HepG2 (cell line): ENCODE measurements at regions not wholly inside any gene's neighbourhood (a gene's known extent, or its start where the extent isn't known, plus 50 kb on each side); places are given as distances from the start of the nearest gene placed in this dataset.

ENCODE experiments used
- MYC ChIP-seq: sonication (generic); formaldehyde crosslinking; IDR thresholded peaks from 2 replicates; pipeline ENCODE4 v1.9.0; 2021; ENCODE audit warnings: missing genetic modification reagents, borderline replicate concordance
- NR2F2 ChIP-seq: IDR thresholded peaks from 2 replicates; pipeline ENCODE4 v1.6.1; 2012; ENCODE audit warnings: low read depth, inconsistent platforms, borderline replicate concordance
- SALL1 ChIP-seq: sonication (generic); formaldehyde crosslinking; IDR thresholded peaks from 2 replicates; pipeline ENCODE4 v1.8.0; 2022; ENCODE audit warnings: mild to moderate bottlenecking, missing genetic modification reagents
- SAP130 ChIP-seq: IDR thresholded peaks from 2 replicates; pipeline ENCODE4 v1.6.1; 2016; ENCODE audit warnings: low read depth
- SKI ChIP-seq: fragments of 450-650 bp; IDR thresholded peaks from one replicate; pipeline ENCODE4 v1.6.1; 2018; ENCODE audit warnings: mild to moderate bottlenecking; ENCODE audit not compliant: partially characterized antibody
- ZKSCAN5 ChIP-seq: sonication (generic); formaldehyde crosslinking; IDR thresholded peaks from 2 replicates; pipeline ENCODE4 v1.5.1; 2020; ENCODE audit warnings: mild to moderate bottlenecking, missing genetic modification reagents
- ZNF264 ChIP-seq: sonication (generic); formaldehyde crosslinking; IDR thresholded peaks from 2 replicates; pipeline ENCODE4 v1.4.0; 2020; ENCODE audit warnings: missing genetic modification reagents
- ZNF296 ChIP-seq: sonication (generic); formaldehyde crosslinking; conservative IDR thresholded peaks from 2 replicates; pipeline ENCODE4 v1.5.0; 2020; ENCODE audit warnings: mild to moderate bottlenecking, missing genetic modification reagents
- ZNF3 ChIP-seq: IDR thresholded peaks from 2 replicates; pipeline ENCODE4 v1.7.0; 2017; ENCODE audit warnings: inconsistent platforms
- ZNF460 ChIP-seq: sonication (generic); formaldehyde crosslinking; IDR thresholded peaks from 2 replicates; pipeline ENCODE4 v1.5.1; 2020; ENCODE audit warnings: missing genetic modification reagents, mild to moderate bottlenecking, borderline replicate concordance
- ZNF468 ChIP-seq: sonication (generic); formaldehyde crosslinking; IDR thresholded peaks from 2 replicates; pipeline ENCODE4 v1.8.0; 2022; ENCODE audit warnings: mild to moderate bottlenecking, moderate library complexity, missing genetic modification reagents
- ZNF501 ChIP-seq: sonication (generic); formaldehyde crosslinking; IDR thresholded peaks from 2 replicates; pipeline ENCODE4 v1.5.1; 2020; ENCODE audit warnings: mild to moderate bottlenecking, moderate library complexity, missing genetic modification reagents
- TF ChIP-seq, protein P1 (sequence below): sonication (generic); formaldehyde crosslinking; IDR thresholded peaks from 2 replicates; pipeline ENCODE4 v1.8.0; 2022; ENCODE audit warnings: mild to moderate bottlenecking, missing genetic modification reagents, moderate library complexity
- TF ChIP-seq, protein P2 (sequence below): sonication (generic); formaldehyde crosslinking; IDR thresholded peaks from 2 replicates; pipeline ENCODE4 v1.4.0; 2020; ENCODE audit warnings: missing genetic modification reagents

- TF ChIP-seq ZNF460 (no peak), ZNF468 (CRISPR knock-in tag) (no peak), MYC (CRISPR knock-in tag) (no peak), SKI (no peak), ZNF501 (0 out of 2 replicates have a peak, but pooled peaks have one; percentile 35), ZNF296 (CRISPR knock-in tag) (no peak), ZNF3 (CRISPR knock-in tag) (no peak), ZNF264 (no peak), SAP130 (CRISPR knock-in tag) (0 out of 2 replicates have a peak, but pooled peaks have one; percentile 25), SALL1 (0 out of 2 replicates have a peak, but pooled peaks have one; percentile 17), NR2F2 (no peak), ZKSCAN5 (peak; percentile 79; the same call in 1 of the 2 replicates)
- TF ChIP-seq, protein P1, sequence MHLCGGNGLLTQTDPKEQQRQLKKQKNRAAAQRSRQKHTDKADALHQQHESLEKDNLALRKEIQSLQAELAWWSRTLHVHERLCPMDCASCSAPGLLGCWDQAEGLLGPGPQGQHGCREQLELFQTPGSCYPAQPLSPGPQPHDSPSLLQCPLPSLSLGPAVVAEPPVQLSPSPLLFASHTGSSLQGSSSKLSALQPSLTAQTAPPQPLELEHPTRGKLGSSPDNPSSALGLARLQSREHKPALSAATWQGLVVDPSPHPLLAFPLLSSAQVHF (CRISPR knock-in tag): no peak
- TF ChIP-seq, protein P2, sequence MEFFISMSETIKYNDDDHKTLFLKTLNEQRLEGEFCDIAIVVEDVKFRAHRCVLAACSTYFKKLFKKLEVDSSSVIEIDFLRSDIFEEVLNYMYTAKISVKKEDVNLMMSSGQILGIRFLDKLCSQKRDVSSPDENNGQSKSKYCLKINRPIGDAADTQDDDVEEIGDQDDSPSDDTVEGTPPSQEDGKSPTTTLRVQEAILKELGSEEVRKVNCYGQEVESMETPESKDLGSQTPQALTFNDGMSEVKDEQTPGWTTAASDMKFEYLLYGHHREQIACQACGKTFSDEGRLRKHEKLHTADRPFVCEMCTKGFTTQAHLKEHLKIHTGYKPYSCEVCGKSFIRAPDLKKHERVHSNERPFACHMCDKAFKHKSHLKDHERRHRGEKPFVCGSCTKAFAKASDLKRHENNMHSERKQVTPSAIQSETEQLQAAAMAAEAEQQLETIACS (CRISPR knock-in tag): no peak
Measured at GRCh38 chr18:49682173-49682802, 120.4 kb downstream of the LIPG start (continued).
